HG03159 (cell line): ENCODE measurements at regions not wholly inside any gene's neighbourhood (a gene's known extent, or its start where the extent isn't known, plus 50 kb on each side); places are given as distances from the start of the nearest gene placed in this dataset.
"Not testable (repeated sequence)": the region's sequence is repeated elsewhere in the genome, so short reads cannot be mapped to it uniquely, and the experiment has no call there.

Source experiments
- ATAC-seq: cut with Tn5 transposase; IDR thresholded peaks from one replicate; pipeline ENCODE4 v1.9.1; 2021; ENCODE audit warnings: mild to moderate bottlenecking, moderate library complexity; ENCODE audit not compliant: unreplicated experiment

DNA sequence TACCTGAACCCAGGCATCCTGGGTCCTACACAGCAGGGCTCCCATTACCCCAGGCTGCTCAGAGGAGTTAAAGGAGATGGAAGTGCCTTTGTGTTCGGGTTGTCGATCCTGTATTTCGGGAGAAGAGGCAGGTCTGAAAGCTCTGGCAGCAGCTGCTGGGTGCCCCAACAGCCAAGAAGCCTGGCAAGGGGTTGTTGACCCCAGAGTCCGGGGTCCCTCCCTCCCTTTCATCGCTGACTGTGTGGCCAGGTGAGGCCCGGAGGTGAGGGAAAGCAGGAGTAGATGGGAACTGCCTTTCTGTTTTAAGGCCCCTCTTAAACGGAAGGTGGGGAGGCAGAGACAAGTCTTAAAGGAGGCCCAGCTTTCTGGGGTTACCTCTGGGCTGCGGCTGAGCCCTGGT, 106.0 kb upstream of the SYT13 start:
- no peak for ATAC-seq

DNA sequence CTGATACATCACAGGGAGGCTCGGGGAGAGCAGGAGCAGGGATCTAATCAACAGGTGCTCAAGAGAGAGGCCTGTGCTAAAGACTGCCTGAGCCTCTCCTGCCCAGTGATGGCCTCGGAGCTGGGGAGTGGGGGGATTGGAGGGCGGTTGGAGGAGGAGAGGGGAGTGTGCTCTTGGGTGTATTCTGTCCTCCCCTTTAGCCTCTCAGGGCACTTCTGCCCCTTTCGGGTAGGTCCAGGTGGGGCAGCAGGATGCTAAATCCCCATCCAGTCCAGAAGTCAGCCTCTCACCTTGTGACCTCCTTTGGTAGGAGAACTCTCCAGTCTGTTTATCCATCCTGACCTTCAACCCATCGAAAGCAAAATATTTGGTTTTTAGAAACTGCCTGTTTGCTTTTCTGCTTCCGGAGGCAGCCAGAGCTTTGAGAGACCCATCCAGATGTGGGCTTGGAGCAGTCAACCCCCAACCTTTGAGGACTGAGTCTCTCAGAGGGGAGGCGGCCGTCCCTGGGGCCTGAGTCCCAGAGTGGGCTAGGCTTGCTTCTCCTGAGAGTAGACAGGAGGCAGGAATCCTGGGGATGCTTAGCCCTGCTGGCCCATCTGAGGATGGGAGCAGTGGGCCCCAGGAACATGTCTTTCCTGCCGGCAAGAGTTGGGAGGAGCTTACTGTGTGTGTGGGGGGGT, 105.2 kb upstream of the SYT13 start:
- no peak for ATAC-seq

DNA sequence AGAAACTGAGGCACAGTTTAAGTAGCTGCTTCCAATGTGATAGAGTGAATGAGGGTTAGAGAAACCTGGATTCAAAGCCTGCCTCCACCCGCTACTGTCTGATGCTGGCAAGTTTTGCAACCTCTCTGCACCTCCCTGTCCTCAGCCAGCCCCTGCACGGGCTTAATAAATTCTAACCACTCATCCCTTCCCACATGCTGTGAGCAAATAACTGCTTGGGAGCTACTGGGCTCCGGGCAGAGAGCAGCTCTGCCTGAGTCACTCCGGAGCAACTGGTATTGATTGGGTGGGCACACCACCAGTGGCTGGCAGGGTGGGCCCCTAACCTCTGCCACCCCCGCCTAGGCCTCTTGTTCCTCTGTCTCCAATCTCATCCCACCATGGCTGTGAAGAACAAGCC, 104.3 kb upstream of the SYT13 start:
- ATAC-seq, result no peak

GRCh38 chr11:45388472-45388871, 102.3 kb upstream of the SYT13 start:
- ATAC-seq, result no peak

GRCh38 chr11:45387885-45388284, 101.7 kb upstream of the SYT13 start:
- not testable (repeated sequence) for ATAC-seq

DNA sequence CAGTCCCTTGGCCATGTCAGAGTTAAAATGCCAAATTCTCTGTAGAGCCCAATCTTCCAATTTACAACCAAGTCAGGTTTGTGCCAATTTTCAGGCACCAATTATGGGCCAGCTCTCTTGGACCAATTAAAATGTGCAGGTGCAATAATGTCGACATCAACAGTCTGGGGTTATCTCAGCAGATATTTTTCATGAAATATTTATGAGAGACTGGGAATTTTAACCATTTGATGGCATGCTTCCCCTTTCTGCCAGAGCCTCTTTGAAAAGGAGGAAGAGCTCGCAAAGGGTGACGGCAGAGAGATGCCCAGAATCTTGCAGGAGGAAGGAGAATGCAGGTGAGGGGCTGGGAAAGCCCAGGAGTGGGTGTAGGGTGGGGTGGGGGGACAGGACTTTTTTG, 100.8 kb upstream of the SYT13 start:
- no peak for ATAC-seq

DNA sequence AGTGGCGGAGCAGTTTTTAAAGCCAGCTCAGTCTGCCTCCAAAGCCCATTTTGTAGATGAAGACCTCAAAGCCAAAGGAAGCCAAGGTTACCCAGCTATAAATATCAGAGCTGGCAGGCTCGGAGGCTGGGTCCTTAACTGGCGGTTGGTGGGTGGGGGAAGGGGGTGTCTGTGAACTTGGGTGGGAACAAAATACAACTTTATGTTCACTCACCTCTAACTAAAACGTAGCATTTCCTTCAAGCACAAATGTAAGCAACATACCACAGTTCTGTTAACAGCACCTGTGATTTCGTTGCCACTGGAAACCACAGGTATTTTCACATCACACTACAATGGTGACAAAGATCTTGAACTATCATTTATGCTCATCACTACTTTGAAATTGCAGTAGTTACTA, 99.7 kb upstream of the SYT13 start:
- no peak for ATAC-seq

- no peak for ATAC-seq
Observed at GRCh38 chr11:45385423-45385822, 99.3 kb upstream of the SYT13 start.

DNA sequence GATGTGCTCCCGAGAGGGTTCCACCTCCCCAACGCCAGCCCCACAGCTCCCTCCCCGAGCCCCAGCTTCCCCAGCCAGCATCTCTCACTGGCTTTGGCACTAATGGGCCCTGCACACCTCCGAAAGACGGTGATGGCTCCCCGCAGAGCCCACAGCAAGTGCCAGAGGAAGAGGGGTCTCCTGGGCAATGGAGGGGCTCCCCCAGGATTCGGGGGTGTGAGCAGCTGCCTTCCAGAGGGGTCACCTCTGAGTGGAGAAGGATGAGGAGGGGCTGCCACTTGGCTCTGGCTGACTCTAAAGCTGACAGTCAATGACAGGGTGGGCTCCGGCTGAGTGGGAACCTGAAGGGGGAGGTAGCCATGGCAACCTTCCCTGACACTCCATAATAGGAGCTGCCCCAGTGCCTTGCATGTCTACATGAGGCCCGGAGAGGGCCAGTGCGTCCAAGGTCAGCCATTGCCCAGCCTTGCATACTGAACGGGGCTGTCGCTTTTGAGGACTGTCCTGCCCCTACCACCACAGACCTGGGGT, 98.6 kb upstream of the SYT13 start:
- ATAC-seq, result no peak

DNA sequence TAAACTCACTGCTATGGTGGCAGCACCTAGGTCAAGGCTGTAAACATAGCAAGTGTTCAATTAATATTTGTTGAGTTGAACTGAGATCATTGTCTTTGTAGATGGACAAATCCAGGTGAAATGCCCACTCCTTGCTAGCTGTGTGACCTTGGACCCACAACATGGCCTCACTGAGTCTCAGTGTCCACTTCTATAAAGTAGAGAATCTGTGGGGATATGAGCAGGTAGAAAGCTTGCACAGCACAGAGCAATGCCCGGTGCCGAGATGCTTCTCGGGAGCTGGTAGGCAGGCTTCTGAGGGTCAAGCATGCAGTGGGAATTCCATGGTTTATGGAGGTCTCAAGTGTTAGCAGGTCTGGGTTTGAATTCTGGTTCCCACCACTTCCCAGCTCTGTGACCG, 97.9 kb upstream of the SYT13 start:
- no peak for ATAC-seq

DNA sequence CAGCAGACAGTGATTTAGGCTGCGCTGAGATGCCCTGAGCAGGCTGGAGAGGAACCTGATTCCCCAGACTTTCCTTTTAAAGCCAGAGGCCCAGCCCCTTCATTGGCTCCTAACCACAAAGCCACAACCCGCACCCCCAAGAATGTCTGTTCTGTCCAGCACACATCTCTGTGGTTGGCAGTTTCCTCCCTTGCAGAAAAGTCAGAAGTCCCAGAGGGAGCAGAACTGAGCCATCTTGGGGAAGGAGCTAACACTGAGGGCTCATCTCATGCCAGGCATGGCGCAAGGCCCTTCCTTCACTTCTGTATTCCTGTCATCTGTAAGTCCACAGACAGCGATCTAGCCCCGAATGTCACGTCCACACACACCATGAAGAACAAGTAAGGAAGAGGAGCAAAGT, 97.1 kb upstream of the SYT13 start:
- no peak for ATAC-seq

- no peak for ATAC-seq
Observed at GRCh38 chr11:45382133-45382878, 96.2 kb upstream of the SYT13 start.

DNA sequence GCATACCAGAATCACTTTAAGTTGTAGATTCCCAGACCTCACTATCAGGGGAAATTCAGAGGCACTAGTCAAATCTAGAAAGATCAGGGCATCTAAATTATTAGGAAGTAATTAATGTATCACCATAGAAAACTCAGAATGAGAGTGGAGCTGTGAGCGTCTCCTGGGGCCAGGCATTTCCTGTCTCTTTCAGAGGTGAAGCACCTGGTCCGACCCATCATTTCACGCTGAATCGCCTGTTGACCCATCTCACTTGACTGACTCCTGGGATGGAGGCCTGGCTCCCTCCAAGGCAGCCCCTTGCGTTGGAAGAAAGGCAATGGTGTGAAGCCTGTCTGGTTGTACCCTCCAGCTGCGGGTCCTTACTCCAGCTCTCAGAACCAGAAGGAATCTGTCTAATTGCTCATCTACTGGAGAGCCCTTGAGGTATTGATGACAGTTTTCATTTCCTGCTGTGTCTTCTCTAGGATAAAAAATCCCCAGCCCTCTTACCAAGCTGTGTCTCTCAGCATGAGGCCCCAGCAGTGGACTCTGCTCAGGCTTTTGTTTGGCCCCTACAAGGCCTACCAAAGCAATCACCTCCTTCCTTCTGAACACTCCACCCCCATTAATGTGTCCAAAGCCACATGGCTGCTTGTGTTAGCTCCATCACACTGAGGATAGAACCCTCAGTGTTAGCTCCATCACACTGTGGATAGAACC, 93.2 kb upstream of the SYT13 start:
- ATAC-seq, result no peak

GRCh38 chr11:45378516-45378915, 92.4 kb upstream of the SYT13 start:
- no peak for ATAC-seq

DNA sequence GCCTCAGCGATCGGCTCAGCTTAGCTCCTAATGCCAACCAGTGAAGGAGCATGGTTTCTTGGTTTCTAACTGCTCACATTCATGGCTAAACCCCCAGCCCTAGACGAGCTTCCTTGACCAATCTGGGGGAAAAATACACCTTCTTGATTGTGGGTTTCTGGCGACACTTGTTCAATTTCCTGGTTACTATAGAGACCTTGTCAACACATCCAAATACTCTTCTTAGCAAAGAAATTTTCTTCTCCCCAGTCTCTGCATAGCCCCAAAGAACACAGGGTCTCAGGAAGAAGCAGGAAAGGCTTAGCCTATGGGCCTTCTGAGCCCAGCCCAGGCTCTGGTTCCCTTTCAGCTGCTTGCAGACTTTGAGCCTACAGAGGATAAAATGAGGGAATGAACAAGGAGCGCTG, 88.5 kb upstream of the SYT13 start:
- no peak for ATAC-seq

- no peak for ATAC-seq
Observed at GRCh38 chr11:45374130-45374529, 88.0 kb upstream of the SYT13 start.

- no peak for ATAC-seq
Observed at GRCh38 chr11:45373506-45374035, 87.4 kb upstream of the SYT13 start.

DNA sequence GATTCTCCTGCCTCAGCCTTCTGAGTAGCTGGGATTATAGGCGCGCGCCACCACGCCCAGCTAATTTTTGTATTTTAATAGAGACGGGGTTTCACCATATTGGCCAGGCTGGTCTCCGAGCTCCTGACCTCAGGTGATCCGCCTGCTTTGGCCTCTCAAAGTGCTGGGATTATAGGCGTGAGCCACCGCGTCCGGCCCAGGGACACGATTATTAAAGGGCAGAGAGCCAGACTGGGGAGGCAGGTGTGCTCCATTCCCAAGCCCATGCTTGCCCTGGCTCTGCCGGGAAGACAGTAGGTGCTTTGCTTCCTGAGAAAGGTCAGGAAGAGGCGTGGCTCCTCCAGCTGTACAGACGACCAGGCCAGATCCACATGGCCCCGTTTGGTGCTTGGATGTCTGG, 86.3 kb upstream of the SYT13 start:
- not testable (repeated sequence) for ATAC-seq

DNA sequence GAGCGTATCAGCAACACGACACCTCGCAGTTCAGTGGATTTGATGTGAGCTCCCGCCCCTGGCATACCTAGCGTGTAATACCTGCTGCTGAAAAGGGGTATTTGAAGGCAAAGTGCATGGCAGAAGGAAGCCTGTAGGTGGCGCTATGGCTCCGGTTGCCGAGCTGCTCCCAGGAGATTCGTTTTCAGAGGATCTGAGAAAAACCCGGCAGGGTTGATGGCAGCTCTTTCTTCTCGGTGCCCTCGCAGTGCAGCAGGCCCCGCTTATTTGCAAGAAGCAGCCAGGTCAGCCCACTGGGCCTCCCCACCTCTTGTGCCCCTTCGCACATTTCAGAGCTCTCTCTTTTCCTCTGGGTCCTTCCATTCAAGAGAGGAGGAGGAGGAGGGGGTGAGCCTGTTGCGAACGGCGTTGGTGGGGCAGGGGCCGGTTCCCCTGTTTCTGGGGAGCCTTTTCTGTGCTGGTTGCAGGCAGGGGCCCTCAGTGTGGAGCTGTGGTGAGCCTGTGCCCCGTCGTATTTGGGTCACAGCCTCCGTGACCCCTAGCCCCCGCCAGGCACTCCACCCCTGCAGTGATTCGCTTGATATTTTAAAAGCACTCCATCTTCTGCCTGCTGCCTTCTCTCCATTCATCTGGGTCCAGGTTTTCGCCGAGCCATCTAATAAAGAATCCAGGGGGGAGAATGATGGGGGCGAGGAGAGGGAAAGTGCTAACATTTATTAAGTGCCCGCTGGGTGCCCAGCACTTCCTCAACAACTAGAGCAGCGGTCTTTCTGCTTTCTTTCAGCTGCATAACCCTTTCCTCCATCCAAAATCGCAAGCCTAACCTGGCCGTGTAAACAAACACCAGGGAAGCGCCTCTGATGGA, 85.3 kb upstream of the SYT13 start:
- no peak for ATAC-seq

- no peak for ATAC-seq
Observed at GRCh38 chr11:45369313-45369712, 83.2 kb upstream of the SYT13 start.

DNA sequence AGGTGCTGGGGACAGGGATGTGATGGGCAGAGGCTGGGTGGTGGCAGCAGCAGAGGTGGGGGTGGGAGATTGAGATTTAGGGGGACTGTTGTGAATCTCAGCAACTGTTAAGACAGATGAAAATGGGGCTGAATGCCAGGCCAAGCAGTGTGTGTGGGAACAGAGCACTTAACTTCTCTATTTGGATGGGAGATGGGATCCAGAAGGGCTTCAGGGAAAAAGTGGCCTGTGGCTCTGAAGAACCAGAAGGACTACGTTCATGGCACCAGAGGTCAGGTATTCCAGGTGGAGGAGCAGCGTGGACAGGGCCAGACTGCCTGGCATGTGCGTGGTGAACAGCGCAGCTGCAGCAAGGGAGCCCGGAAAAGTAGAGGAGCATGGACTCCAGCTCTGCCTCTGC, 82.6 kb upstream of the SYT13 start:
- no peak for ATAC-seq
